Calu3 (cell line): ENCODE measurements at regions not wholly inside any gene's neighbourhood (a gene's known extent, or its start where the extent isn't known, plus 50 kb on each side); places are given as distances from the start of the nearest gene placed in this dataset.

Source experiments
- BruUV-seq: library from RNA; stranded (reverse); fragments of 400-500 nt; replicated peaks from 2 replicates; lab custom pipeline; 2021; lab: Mats Ljungman, UMichigan
- CTCF ChIA-PET: fragments of 300-600 bp; sonication (Branson Sonifier 250); formaldehyde crosslinking; loops from one replicate; lab custom pipeline; 2022; ENCODE audit warnings: antibody characterized with exemption; lab: Charles Lee
- DNase-seq: peaks from one replicate; pipeline ENCODE4 v3.0.0; 2022
- H3K27ac Mint-ChIP-seq: one replicate; pipeline ENCODE4 v1.8.0; 2022; ENCODE audit warnings: mixed read lengths; ENCODE audit not compliant: unreplicated experiment
- H3K27me3 Mint-ChIP-seq: one replicate; pipeline ENCODE4 v1.8.0; 2022; ENCODE audit warnings: mixed read lengths; ENCODE audit not compliant: unreplicated experiment
- H3K36me3 Mint-ChIP-seq: one replicate; pipeline ENCODE4 v1.8.0; 2022; ENCODE audit warnings: mild to moderate bottlenecking, moderate library complexity, mixed read lengths; ENCODE audit not compliant: insufficient read depth, unreplicated experiment
- H3K4me1 Mint-ChIP-seq: one replicate; pipeline ENCODE4 v1.8.0; 2022; ENCODE audit warnings: mild to moderate bottlenecking, low read depth, mixed read lengths; ENCODE audit not compliant: unreplicated experiment
- H3K4me3 Mint-ChIP-seq: one replicate; pipeline ENCODE4 v1.8.0; 2022; ENCODE audit warnings: mild to moderate bottlenecking, low read depth, moderate library complexity, mixed read lengths; ENCODE audit not compliant: unreplicated experiment
- H3K9me3 Mint-ChIP-seq: one replicate; pipeline ENCODE4 v1.8.0; 2022; ENCODE audit warnings: low read depth, mixed read lengths; ENCODE audit not compliant: unreplicated experiment
- CTCF ChIP-seq: fragments of 200-600 bp; IDR thresholded peaks from one replicate; pipeline ENCODE4 v1.8.0; 2022; ENCODE audit warnings: antibody characterized with exemption; ENCODE audit not compliant: unreplicated experiment
- intact Hi-C: fragments of 100-400 bp; cut with micrococcal nuclease; formaldehyde crosslinking; loops from one replicate; pipeline ENCODE4 v1.10.0; 2022; ENCODE audit not compliant: unreplicated experiment

- DNase-seq = no peak
- Mint-ChIP-seq H3K27ac (no peak overlapping the region), H3K27me3 (no peaks in the 10 kb centered on the region), H3K9me3 (peaks cover 2% of the 10 kb centered on the region), H3K4me3 (no peak overlapping the region), H3K36me3 (no peaks in the 10 kb centered on the region), H3K4me1 (no peaks in the 10 kb centered on the region)
- TF ChIP-seq CTCF = no peak
- intact Hi-C loops = no loop called here
- no TSS peak for BruUV-seq
- CTCF ChIA-PET = no interaction called here
Measured at GRCh38 chr21:31449921-31450535, 106.0 kb upstream of the TIAM1 start.

GRCh38 chr21:31448496-31448895 is 104.4 kb upstream of the TIAM1 start:
- H3K27me3 Mint-ChIP-seq = no peaks in the 10 kb centered on the region
- H3K4me3 Mint-ChIP-seq = no peak overlapping the region
- TF ChIP-seq CTCF = no peak
- BruUV-seq = no TSS peak
- CTCF ChIA-PET = no interaction called here
- H3K27ac Mint-ChIP-seq = no peak overlapping the region
- intact Hi-C loops = no loop called here
- no peaks in the 10 kb centered on the region for H3K4me1 Mint-ChIP-seq
- no peaks in the 10 kb centered on the region for H3K36me3 Mint-ChIP-seq
- DNase-seq = no peak
- H3K9me3 Mint-ChIP-seq = peaks cover 2% of the 10 kb centered on the region

DNA sequence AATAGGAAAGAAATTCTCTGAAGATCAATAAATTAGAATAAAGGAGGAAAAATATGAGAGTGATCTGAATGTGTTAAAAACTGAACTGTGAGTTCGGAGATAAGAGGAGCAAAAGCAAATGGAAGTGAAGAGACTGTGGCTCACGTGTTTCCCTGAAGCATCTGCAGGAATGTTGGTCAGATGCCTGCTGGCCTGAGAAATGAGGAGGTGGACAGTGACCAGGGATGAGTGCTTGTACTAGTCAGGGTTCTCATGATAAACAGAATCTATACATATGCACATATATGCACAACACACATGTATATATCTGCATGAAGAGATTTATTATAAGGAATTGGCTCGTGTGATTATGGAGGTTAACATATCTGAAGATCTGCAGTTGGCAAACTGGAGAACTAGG is 103.4 kb upstream of the TIAM1 start:
- TF ChIP-seq CTCF = no peak
- no peaks in the 10 kb centered on the region for H3K36me3 Mint-ChIP-seq
- no peaks in the 10 kb centered on the region for H3K27me3 Mint-ChIP-seq
- H3K4me3 Mint-ChIP-seq = no peak overlapping the region
- CTCF ChIA-PET = no interaction called here
- no peak overlapping the region for H3K27ac Mint-ChIP-seq
- intact Hi-C loops = no loop called here
- DNase-seq = no peak
- H3K4me1 Mint-ChIP-seq = peaks cover 4% of the 10 kb centered on the region
- no TSS peak for BruUV-seq
- H3K9me3 Mint-ChIP-seq = no peaks in the 10 kb centered on the region

DNA sequence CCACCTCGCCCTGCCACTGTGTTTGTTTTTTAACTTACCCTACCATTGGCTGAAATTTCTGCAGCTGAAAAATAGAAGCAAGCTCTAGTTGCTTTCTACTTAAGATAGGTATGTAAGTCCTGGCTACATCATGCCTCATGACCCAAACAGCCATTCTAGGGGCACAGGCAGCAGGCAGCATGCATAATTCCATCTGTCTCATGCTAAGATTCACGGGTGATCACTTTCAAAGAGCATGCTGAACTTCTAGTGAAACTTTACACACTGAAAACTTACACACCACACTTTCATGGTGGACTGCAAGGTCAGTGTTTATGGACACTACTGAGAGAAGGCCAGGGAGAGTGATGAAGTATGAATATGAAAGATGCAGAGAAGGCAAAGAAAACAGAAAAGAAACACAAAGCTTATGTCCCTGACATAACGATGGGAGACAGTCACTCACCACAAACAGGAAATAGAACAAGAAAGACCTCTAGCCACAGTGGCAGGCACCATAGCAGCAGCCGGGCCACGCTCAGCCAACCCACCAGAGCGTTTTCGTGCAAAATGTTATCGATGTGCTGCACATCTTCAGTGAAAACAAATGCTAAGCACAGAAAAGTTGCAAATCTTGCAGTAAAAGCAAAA is 102.3 kb upstream of the TIAM1 start:
- Mint-ChIP-seq H3K4me3 (no peak overlapping the region), H3K4me1 (peaks cover 7% of the 10 kb centered on the region), H3K36me3 (no peaks in the 10 kb centered on the region), H3K27me3 (no peaks in the 10 kb centered on the region), H3K9me3 (no peaks in the 10 kb centered on the region), H3K27ac (no peak overlapping the region)
- no peak for DNase-seq
- BruUV-seq = no TSS peak
- CTCF ChIA-PET = no interaction called here
- no peak for TF ChIP-seq CTCF
- intact Hi-C loops = no loop called here
